Nephron (organoid): ENCODE measurements at regions not wholly inside any gene's neighbourhood (a gene's known extent, or its start where the extent isn't known, plus 50 kb on each side); places are given as distances from the start of the nearest gene placed in this dataset.

Experiments used
- H3K27ac Mint-ChIP-seq, 3 experiments: 2 replicates each; pipeline ENCODE4 v1.8.0; 2020; ENCODE audit warnings: mixed read lengths in 3 of 3, mild to moderate bottlenecking in 2 of 3, moderate library complexity in 1 of 3
- H3K27me3 Mint-ChIP-seq: 2 replicates; pipeline ENCODE4 v1.8.0; 2021; ENCODE audit warnings: low read depth, mild to moderate bottlenecking, moderate library complexity, mixed read lengths
- H3K36me3 Mint-ChIP-seq: 2 replicates; pipeline ENCODE4 v1.8.0; 2020; ENCODE audit warnings: low read depth, mixed read lengths
- H3K4me1 Mint-ChIP-seq: 2 replicates; pipeline ENCODE4 v1.8.0; 2020; ENCODE audit warnings: mixed read lengths
- H3K4me3 Mint-ChIP-seq, 3 experiments: 2 replicates each; pipeline ENCODE4 v1.8.0; 2020; ENCODE audit warnings: mild to moderate bottlenecking in 3 of 3, mixed read lengths in 3 of 3, moderate library complexity in 2 of 3
- H3K9me3 Mint-ChIP-seq: 2 replicates; pipeline ENCODE4 v1.8.0; 2020; ENCODE audit warnings: mixed read lengths
- TF ChIP-seq, protein P1 (sequence below), 3 experiments: fragments of 200-600 bp; sonication (generic); IDR thresholded peaks; one replicate each; pipeline ENCODE4 v1.5.0; 2021; ENCODE audit warnings: antibody characterized with exemption in 3 of 3; ENCODE audit not compliant: unreplicated experiment in 3 of 3

- Mint-ChIP-seq H3K4me1 (no peaks in the 10 kb centered on the region), H3K4me3 (no peak overlapping the region), H3K9me3 (no peaks in the 10 kb centered on the region), H3K27me3 (no peaks in the 10 kb centered on the region), H3K36me3 (no peaks in the 10 kb centered on the region), H3K27ac (no peak overlapping the region)
- TF ChIP-seq, protein P1, sequence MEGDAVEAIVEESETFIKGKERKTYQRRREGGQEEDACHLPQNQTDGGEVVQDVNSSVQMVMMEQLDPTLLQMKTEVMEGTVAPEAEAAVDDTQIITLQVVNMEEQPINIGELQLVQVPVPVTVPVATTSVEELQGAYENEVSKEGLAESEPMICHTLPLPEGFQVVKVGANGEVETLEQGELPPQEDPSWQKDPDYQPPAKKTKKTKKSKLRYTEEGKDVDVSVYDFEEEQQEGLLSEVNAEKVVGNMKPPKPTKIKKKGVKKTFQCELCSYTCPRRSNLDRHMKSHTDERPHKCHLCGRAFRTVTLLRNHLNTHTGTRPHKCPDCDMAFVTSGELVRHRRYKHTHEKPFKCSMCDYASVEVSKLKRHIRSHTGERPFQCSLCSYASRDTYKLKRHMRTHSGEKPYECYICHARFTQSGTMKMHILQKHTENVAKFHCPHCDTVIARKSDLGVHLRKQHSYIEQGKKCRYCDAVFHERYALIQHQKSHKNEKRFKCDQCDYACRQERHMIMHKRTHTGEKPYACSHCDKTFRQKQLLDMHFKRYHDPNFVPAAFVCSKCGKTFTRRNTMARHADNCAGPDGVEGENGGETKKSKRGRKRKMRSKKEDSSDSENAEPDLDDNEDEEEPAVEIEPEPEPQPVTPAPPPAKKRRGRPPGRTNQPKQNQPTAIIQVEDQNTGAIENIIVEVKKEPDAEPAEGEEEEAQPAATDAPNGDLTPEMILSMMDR (IDR thresholded peaks at IDR 0.05; ENCODE audit: unreplicated experiment in 3 of 3): no peak
These were observed 191.1 kb downstream of the EDN1 start for GRCh38 chr6:12481292-12481691.

GRCh38 chr6:12481850-12482249, 191.7 kb downstream of the EDN1 start:
- Mint-ChIP-seq H3K27ac (no peak overlapping the region), H3K36me3 (no peaks in the 10 kb centered on the region), H3K4me3 (no peak overlapping the region), H3K9me3 (peaks cover 1% of the 10 kb centered on the region), H3K4me1 (no peaks in the 10 kb centered on the region), H3K27me3 (no peaks in the 10 kb centered on the region)
- TF ChIP-seq, protein P1 (IDR thresholded peaks at IDR 0.05; ENCODE audit: unreplicated experiment in 3 of 3): no peak

- no peaks in the 10 kb centered on the region for H3K4me1 Mint-ChIP-seq
- TF ChIP-seq, protein P1 (IDR thresholded peaks at IDR 0.05; ENCODE audit: unreplicated experiment in 3 of 3): no peak
- H3K36me3 Mint-ChIP-seq: no peaks in the 10 kb centered on the region
- H3K27me3 Mint-ChIP-seq: peaks cover under 1% of the 10 kb centered on the region
- peaks cover 2% of the 10 kb centered on the region for H3K9me3 Mint-ChIP-seq
- H3K27ac Mint-ChIP-seq: no peak overlapping the region
- H3K4me3 Mint-ChIP-seq: no peak overlapping the region
These were observed 192.5 kb downstream of the EDN1 start for GRCh38 chr6:12482386-12483375.

DNA sequence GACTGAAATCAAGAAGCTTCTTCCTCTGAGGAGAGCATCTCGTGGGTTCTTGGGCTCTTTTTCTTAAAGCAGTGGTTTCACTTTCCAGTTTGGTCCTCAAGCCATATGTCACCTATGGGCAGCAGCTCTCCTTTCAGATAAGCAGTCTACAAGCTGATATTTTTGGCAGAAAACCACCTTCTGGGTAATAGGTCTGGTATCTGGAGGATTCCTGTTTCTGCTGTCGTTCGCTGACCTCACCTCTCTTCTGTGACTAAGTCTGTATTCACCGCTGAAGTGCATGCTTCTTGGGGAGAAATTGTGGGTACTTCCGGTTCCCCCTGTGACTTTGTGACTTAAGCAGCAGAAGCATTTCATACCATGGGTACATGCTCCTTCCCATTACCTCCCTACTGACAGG, 193.6 kb downstream of the EDN1 start:
- TF ChIP-seq, protein P1 (IDR thresholded peaks at IDR 0.05; ENCODE audit: unreplicated experiment in 3 of 3): no peak
- Mint-ChIP-seq H3K27me3 (peaks cover 3% of the 10 kb centered on the region), H3K4me3 (no peak overlapping the region), H3K4me1 (no peaks in the 10 kb centered on the region), H3K9me3 (peaks cover 2% of the 10 kb centered on the region), H3K27ac (no peak overlapping the region), H3K36me3 (no peaks in the 10 kb centered on the region)

- Mint-ChIP-seq H3K27me3 (peaks cover 3% of the 10 kb centered on the region), H3K27ac (no peak overlapping the region), H3K4me1 (no peaks in the 10 kb centered on the region), H3K9me3 (peaks cover 2% of the 10 kb centered on the region), H3K36me3 (no peaks in the 10 kb centered on the region), H3K4me3 (no peak overlapping the region)
- TF ChIP-seq, protein P1 (IDR thresholded peaks at IDR 0.05; ENCODE audit: unreplicated experiment in 3 of 3): no peak
These were observed 194.4 kb downstream of the EDN1 start for GRCh38 chr6:12484519-12484918.
